GM21576 (cell line): ENCODE measurements at regions not wholly inside any gene's neighbourhood (a gene's known extent, or its start where the extent isn't known, plus 50 kb on each side); places are given as distances from the start of the nearest gene placed in this dataset.

Experiments used
- ATAC-seq: cut with Tn5 transposase; IDR thresholded peaks from one replicate; pipeline ENCODE4 v1.9.1; 2021; ENCODE audit warnings: mild to moderate bottlenecking, moderate library complexity; ENCODE audit not compliant: unreplicated experiment

GRCh38 chr16:50964491-50964890, 186.6 kb downstream of the SALL1 start:
- no peak for ATAC-seq

GRCh38 chr16:50961952-50962351, 189.1 kb downstream of the SALL1 start:
- ATAC-seq: no peak

GRCh38 chr16:50960517-50961202, 190.4 kb downstream of the SALL1 start:
- no peak for ATAC-seq

- ATAC-seq: no peak
These were observed 194.0 kb downstream of the SALL1 start for GRCh38 chr16:50957056-50957455.

GRCh38 chr16:50956637-50957036, 194.4 kb downstream of the SALL1 start:
- ATAC-seq: no peak

GRCh38 chr16:50955311-50955710, 195.8 kb downstream of the SALL1 start:
- no peak for ATAC-seq

GRCh38 chr16:50954469-50954868, 196.6 kb downstream of the SALL1 start:
- ATAC-seq: no peak

GRCh38 chr16:50953290-50953689, 197.8 kb downstream of the SALL1 start:
- no peak for ATAC-seq

- ATAC-seq: no peak
These were observed 200.1 kb downstream of the SALL1 start for GRCh38 chr16:50950955-50951354.

- no peak for ATAC-seq
These were observed 202.7 kb downstream of the SALL1 start for GRCh38 chr16:50948268-50948930.

- ATAC-seq: no peak
These were observed 203.2 kb downstream of the SALL1 start for GRCh38 chr16:50947826-50948225.

- ATAC-seq: no peak
These were observed 204.5 kb downstream of the SALL1 start for GRCh38 chr16:50946606-50947005.

- no peak for ATAC-seq
These were observed 204.2 kb downstream of the CYLD start for GRCh38 chr16:50946098-50946497.

GRCh38 chr16:50945171-50945570, 203.3 kb downstream of the CYLD start:
- no peak for ATAC-seq

GRCh38 chr16:50944436-50944835, 202.6 kb downstream of the CYLD start:
- no peak for ATAC-seq

- ATAC-seq: no peak
These were observed 202.1 kb downstream of the CYLD start for GRCh38 chr16:50944033-50944432.

- ATAC-seq: no peak
These were observed 200.3 kb downstream of the CYLD start for GRCh38 chr16:50942143-50942542.

- no peak for ATAC-seq
These were observed 199.8 kb downstream of the CYLD start for GRCh38 chr16:50941681-50942080.

GRCh38 chr16:50940275-50940854, 198.5 kb downstream of the CYLD start:
- ATAC-seq: no peak

GRCh38 chr16:50939356-50939755, 197.5 kb downstream of the CYLD start:
- ATAC-seq: no peak

- ATAC-seq: no peak
These were observed 197.0 kb downstream of the CYLD start for GRCh38 chr16:50938932-50939331.

GRCh38 chr16:50933262-50933661, 191.4 kb downstream of the CYLD start:
- ATAC-seq: no peak
